IPS-20b (cell line): ENCODE measurements at regions not wholly inside any gene's neighbourhood (a gene's known extent, or its start where the extent isn't known, plus 50 kb on each side); places are given as distances from the start of the nearest gene placed in this dataset.
"Not testable (repeated sequence)": the region's sequence is repeated elsewhere in the genome, so short reads cannot be mapped to it uniquely, and the experiment has no call there.

Source experiments
- H3K27ac ChIP-seq: one replicate; pipeline ENCODE4 v1.5.1; 2013; ENCODE audit warnings: low read length
- H3K27me3 ChIP-seq: 2 replicates; pipeline ENCODE4 v1.6.1; 2013; ENCODE audit warnings: mild to moderate bottlenecking, low read length, inconsistent platforms; ENCODE audit not compliant: insufficient read depth
- H3K36me3 ChIP-seq: 2 replicates; pipeline ENCODE4 v1.6.1; 2013; ENCODE audit warnings: low read depth, mild to moderate bottlenecking, inconsistent platforms, low read length, moderate library complexity; ENCODE audit not compliant: insufficient read depth
- H3K4me1 ChIP-seq: 2 replicates; pipeline ENCODE4 v1.6.1; 2013; ENCODE audit warnings: mild to moderate bottlenecking, control low read depth, inconsistent platforms, low read length, moderate library complexity; ENCODE audit not compliant: insufficient read depth
- H3K4me3 ChIP-seq: 2 replicates; pipeline ENCODE4 v1.5.1; 2013; ENCODE audit warnings: mild to moderate bottlenecking, low read length, inconsistent platforms
- H3K9ac ChIP-seq: 2 replicates; pipeline ENCODE4 v1.6.1; 2013; ENCODE audit warnings: low read depth, mild to moderate bottlenecking, inconsistent platforms, low read length, moderate library complexity
- H3K9me3 ChIP-seq: 2 replicates; pipeline ENCODE4 v1.6.1; 2013; ENCODE audit warnings: mild to moderate bottlenecking, low read depth, low read length, inconsistent platforms; ENCODE audit not compliant: insufficient read depth

DNA sequence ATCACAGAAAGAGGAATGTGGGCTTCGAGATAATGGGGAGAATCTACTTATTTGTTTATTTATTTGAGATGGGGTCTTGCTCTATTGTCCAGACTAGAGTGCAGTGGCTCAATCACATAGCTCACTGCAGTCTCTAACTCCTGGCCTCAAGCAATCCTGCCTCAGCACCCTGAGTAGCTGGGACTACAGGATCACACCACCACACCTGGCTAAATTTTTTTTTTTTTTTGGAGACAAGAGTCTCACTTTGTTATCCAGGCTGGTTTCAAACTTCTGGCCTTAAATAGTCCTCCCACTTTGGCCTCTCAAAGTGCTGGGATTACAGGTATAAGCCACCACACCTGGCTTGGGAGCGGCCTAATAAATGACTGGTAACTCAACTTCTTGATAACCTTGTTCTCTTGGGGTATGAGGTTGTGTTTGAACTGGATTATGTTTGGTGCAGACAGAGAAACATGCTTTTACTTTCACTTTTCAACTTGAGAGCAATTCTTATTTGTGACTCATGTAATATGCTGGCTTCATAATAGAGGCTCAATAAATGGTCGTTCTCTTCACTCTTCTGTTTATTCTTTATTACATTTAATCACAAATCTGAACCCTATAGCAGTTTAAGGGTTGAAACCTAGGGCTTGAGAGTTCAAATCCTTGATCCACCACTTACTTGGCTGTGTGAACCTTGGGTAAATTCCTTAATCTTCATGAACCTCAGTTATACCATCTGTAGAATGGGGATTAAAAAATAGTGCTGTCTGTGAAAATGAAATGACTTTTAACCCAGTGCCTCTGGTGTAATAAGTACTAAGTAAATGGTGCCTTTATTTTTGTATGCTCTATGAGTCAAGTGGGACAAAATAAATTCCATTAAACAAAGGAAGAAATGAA, 129.1 kb upstream of the HS3ST2 start:
- no peaks in the 10 kb centered on the region for H3K36me3 ChIP-seq
- peaks cover 8% of the 10 kb centered on the region; the same call in 1 of the 2 replicates for H3K4me1 ChIP-seq
- H3K9ac ChIP-seq: no peak overlapping the region
- no peak overlapping the region for H3K4me3 ChIP-seq
- no peaks in the 10 kb centered on the region for H3K27me3 ChIP-seq
- peaks cover 9% of the 10 kb centered on the region; the same call in 1 of the 2 replicates for H3K9me3 ChIP-seq
- H3K27ac ChIP-seq: no peak overlapping the region

DNA sequence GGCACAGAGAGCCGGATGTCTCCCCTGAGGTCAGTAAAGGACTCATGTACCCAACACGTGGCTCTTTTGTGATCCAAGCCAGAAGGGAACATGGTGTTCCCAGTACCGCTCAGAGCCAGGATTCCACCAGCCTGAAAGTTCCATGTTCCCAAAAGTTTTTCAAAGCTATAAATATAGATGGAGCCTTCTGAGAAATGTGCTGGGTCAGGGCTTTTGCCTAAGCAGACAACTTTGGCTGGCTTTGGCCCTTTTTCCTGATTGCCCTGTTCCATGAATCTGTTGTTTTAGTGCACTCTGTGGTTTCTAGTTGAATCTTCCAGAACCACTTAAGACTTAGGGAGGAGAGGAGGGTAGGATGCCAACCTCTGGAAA, 128.5 kb upstream of the HS3ST2 start:
- no peak overlapping the region for H3K9ac ChIP-seq
- H3K4me1 ChIP-seq: peaks cover 1% of the 10 kb centered on the region; the same call in 1 of the 2 replicates
- H3K27ac ChIP-seq: no peak overlapping the region
- H3K9me3 ChIP-seq: peaks cover 9% of the 10 kb centered on the region; the same call in 1 of the 2 replicates
- no peaks in the 10 kb centered on the region for H3K36me3 ChIP-seq
- H3K4me3 ChIP-seq: no peak overlapping the region
- no peaks in the 10 kb centered on the region for H3K27me3 ChIP-seq

DNA sequence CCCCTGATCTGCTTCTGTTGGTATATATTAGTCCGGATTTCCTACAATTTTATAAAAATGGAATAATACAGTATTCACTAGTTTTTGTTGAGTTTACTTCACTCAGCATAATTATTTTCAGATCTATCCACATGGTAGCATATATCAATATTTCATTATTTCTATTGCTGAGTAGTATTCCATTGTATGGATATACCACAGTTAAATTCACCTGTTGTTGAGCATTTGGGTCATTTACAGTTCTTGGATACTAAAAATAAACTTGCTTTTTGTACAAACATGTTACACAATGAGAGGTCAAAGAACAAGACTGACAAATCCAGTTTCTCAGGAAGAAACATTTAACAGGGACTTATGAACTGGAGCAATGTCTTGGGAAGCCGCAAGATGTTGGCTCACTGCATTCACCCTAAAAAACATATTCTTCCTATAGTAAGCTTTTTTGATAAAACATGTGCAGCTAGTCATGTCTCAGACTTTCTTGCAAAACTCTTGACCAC, 126.9 kb upstream of the HS3ST2 start:
- Histone ChIP-seq H3K4me1 (no peaks in the 10 kb centered on the region), H3K9ac (no peak overlapping the region), H3K27ac (no peak overlapping the region), H3K27me3 (no peaks in the 10 kb centered on the region), H3K36me3 (no peaks in the 10 kb centered on the region), H3K4me3 (no peak overlapping the region), H3K9me3 (peaks cover 9% of the 10 kb centered on the region; the same call in 1 of the 2 replicates)

DNA sequence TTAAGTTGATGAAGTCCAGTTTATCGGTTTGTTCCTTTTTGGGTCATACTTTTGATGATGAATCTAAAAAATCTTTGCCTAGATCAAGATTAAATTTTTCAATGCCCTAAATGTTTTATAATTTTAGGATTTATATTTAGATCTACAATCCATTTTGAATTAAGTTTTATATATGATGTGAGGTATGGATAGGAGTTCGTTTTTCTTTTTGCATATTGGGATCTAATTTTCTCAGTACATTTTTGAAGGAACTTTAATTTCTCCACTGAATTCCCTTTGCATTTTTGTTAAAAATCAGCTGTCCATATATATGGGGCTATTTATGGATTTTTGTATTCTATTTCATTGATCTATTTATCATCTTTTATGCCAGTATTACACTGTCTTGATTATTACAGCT, 125.5 kb upstream of the HS3ST2 start:
- H3K4me3 ChIP-seq: no peak overlapping the region
- no peaks in the 10 kb centered on the region for H3K4me1 ChIP-seq
- H3K9ac ChIP-seq: no peak overlapping the region
- no peaks in the 10 kb centered on the region for H3K36me3 ChIP-seq
- peaks cover 9% of the 10 kb centered on the region; the same call in 1 of the 2 replicates for H3K9me3 ChIP-seq
- H3K27ac ChIP-seq: no peak overlapping the region
- no peaks in the 10 kb centered on the region for H3K27me3 ChIP-seq

DNA sequence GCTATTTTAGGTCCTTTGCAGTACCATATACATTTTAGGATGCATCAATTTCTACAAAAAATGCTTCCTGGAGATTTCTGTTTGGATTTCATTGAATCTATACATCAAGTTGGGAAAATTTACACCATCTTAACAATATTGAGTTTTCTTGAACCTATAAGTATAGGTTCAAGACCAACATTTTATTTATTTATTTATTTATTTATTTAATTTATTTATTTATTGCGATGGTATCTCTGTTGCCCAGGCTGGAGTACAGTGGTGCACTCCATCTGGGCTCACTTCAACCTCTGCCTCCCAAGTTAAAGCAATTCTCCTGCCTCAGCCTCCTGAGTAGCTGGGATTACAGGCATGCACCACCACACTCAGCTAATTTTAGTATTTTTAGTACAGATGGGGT, 125.0 kb upstream of the HS3ST2 start:
- Histone ChIP-seq H3K27me3 (no peaks in the 10 kb centered on the region), H3K36me3 (no peaks in the 10 kb centered on the region), H3K4me3 (no peak overlapping the region), H3K4me1 (no peaks in the 10 kb centered on the region), H3K27ac (no peak overlapping the region), H3K9ac (no peak overlapping the region), H3K9me3 (peaks cover 9% of the 10 kb centered on the region; the same call in 1 of the 2 replicates)

DNA sequence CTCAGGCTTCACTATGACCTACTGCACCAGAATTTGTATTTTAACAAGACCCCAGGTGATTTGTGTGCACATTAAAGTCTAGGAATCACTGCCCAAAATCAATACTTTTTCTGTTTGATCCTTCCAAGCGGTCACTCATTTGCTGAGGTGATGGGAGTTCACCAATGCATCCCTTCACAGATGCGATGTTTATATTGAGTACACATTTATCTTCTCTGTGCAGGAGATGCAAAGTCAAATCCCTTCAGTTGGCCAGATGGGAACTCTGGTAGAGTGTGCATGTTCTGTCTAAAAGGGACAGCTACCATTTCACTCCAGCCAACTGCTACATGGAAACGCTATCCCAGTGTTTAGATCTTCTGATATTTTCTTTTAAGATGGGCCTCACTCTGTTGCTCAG, 122.6 kb upstream of the HS3ST2 start:
- Histone ChIP-seq H3K9ac (no peak overlapping the region), H3K27me3 (no peaks in the 10 kb centered on the region), H3K9me3 (peaks cover 9% of the 10 kb centered on the region; the same call in 1 of the 2 replicates), H3K27ac (no peak overlapping the region), H3K4me1 (no peaks in the 10 kb centered on the region), H3K4me3 (no peak overlapping the region), H3K36me3 (no peaks in the 10 kb centered on the region)

DNA sequence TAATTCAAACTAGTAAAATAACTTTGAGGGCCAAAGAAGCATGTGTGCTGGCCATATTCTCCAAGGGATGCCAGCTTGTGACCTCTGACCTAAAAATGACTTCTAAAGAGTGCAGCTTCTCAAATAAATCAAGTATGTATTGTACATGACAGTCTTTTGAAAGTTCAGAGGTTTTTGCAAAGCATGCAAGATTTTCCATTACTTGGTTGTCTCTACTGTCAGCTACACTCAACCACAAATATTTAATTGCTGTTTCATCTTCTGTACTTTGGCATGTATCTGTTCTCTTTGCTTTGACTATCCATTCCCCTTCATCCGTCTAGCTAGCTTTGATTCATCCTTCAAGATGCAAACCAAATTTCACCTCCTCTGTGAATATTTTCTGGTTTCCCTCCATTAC, 121.9 kb upstream of the HS3ST2 start:
- Histone ChIP-seq H3K27me3 (no peaks in the 10 kb centered on the region), H3K9ac (no peak overlapping the region), H3K9me3 (peaks cover 5% of the 10 kb centered on the region; the same call in 1 of the 2 replicates), H3K27ac (no peak overlapping the region), H3K4me3 (no peak overlapping the region), H3K36me3 (no peaks in the 10 kb centered on the region), H3K4me1 (no peaks in the 10 kb centered on the region)

DNA sequence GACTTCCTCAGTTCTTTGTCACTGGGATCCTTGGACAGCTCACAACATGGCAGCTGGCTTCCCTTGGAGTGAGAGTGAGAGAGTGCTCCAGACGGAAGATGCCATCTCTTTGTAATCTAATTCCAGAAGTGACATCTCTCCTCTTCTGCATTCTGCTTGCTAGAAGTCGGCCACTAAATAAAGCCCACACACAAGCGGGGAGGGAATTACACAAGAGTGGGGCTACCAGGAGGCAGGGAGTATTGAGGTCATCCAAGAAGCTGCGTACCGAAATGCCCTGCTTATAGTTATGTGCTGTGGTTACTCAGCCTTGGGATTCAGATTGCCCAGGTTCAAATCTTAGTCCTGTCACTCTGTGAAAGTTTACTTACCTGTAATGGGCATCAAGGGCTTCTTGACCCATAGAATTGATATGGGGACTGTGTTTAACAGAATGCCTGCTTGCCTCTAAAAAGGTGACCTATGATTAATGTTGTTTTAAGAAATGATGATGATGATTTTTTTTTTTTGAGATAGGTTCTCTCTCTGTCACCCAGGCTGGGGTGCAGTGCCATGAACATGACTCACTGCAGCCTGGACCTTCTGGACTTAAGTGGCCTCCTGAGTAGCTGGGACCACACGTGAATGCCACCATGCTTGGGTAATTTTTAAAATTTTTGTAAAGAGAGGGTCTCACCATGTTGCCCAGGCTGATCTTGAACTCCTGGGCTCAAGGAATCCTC, 120.9 kb upstream of the HS3ST2 start:
- H3K27ac ChIP-seq: no peak overlapping the region
- H3K27me3 ChIP-seq: no peaks in the 10 kb centered on the region
- no peak overlapping the region for H3K4me3 ChIP-seq
- H3K4me1 ChIP-seq: no peaks in the 10 kb centered on the region
- H3K9me3 ChIP-seq: no peaks in the 10 kb centered on the region
- H3K36me3 ChIP-seq: no peaks in the 10 kb centered on the region
- H3K9ac ChIP-seq: no peak overlapping the region

DNA sequence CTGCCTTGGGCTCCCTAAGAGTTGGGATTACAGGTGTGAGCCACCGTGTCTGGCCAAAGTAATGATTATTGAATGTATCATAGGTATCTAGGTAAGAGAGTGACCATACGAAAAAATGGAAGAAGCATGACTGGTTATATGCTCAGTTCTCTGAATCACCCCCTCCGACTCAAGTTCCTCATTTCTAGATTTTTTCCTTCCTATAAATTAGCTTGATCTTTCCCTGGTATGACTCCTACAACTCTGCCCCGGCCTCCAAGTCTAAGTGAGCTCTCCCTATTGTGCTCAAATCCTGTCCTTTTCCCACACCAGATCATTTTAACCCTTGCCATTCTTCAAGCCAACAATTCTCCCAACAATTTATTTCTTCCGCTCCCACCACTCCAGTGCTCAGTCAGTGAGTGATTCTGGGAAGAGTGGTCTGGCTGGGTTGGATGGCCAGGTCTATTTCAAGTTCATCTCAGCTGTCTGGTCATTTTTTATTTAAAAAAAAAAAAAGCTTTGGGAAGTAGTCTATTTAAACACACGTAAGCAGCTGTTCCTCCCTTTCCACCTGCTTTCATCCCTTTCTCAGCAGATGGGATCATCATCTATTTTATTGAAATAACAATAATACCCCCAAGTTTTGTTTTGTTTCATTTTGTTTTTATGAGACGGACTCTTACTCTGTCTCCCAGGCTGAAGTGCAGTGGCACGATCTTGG, 120.2 kb upstream of the HS3ST2 start:
- no peaks in the 10 kb centered on the region for H3K36me3 ChIP-seq
- no peak overlapping the region for H3K27ac ChIP-seq
- H3K27me3 ChIP-seq: no peaks in the 10 kb centered on the region
- no peaks in the 10 kb centered on the region for H3K4me1 ChIP-seq
- no peak overlapping the region for H3K9ac ChIP-seq
- no peak overlapping the region for H3K4me3 ChIP-seq
- H3K9me3 ChIP-seq: no peaks in the 10 kb centered on the region

DNA sequence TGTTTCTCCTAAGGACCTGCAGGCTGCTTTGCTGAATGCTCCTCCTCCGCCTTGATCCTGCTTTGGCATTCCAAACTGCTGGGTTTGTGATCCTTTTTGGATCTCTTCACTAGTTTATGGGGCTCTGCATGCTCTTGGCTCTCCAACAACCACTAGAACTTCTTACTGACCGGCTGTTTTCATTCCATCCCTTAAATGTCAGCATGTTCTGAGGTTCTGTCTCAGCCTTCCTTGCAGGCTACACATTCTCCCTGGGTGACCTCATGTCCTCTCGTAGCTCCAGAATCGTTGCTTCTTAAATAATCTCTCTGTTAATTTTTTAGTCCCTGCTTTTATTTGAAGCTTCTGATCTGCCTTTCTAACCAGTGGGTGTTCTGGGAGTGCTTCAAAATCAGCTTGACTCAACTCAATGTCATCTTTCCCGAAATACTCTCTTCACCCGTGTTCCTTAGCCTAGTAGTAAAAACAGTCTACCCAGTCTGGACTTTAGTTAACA, 119.0 kb upstream of the HS3ST2 start:
- Histone ChIP-seq H3K4me1 (no peaks in the 10 kb centered on the region), H3K27me3 (no peaks in the 10 kb centered on the region), H3K9me3 (no peaks in the 10 kb centered on the region), H3K27ac (no peak overlapping the region), H3K9ac (no peak overlapping the region), H3K4me3 (no peak overlapping the region), H3K36me3 (no peaks in the 10 kb centered on the region)

DNA sequence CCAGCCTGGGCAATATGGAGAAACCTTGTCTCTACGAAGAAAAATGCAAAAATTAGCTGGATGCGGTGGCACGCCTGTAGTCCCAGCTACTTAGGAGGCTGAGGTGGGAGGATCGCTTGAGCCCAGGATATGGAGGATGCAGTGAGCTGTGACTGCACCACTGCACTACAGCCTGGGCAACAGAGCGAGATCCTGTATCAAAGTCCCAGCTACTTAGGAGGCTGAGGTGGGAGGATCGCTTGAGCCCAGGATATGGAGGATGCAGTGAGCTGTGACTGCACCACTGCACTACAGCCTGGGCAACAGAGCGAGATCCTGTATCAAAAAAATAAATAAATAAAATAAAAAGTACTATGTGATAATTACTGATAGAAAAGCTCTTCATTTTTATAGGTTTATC, 118.2 kb upstream of the HS3ST2 start:
- H3K27ac ChIP-seq, H3K9ac ChIP-seq, H3K4me3 ChIP-seq, H3K9me3 ChIP-seq, H3K36me3 ChIP-seq, H3K4me1 ChIP-seq, H3K27me3 ChIP-seq: not testable (repeated sequence)
